K562 (cell line): ENCODE measurements at regions not wholly inside any gene's neighbourhood (a gene's known extent, or its start where the extent isn't known, plus 50 kb on each side); places are given as distances from the start of the nearest gene placed in this dataset.

ENCODE experiments used
- CHD1 ChIP-seq: fragments of 200-600 bp; sonication (generic); IDR thresholded peaks from one replicate; pipeline ENCODE4 v1.6.1; 2012; ENCODE audit warnings: mild to moderate bottlenecking, moderate library complexity, low read length, inconsistent platforms
- CHD7 ChIP-seq: fragments of 200-600 bp; sonication (generic); IDR thresholded peaks from one replicate; pipeline ENCODE4 v1.6.1; 2012; ENCODE audit warnings: mild to moderate bottlenecking, low read depth, low read length, inconsistent platforms
- EGR1 ChIP-seq: fragments of 450-650 bp; conservative IDR thresholded peaks from 2 replicates; pipeline ENCODE4 v1.6.1; 2017; ENCODE audit warnings: mild to moderate bottlenecking
- ESRRB ChIP-seq: fragments of 250-450 bp; sonication (Bioruptor Pico); IDR thresholded peaks from 2 replicates; pipeline ENCODE4 v1.5.0; 2020; ENCODE audit warnings: mild to moderate bottlenecking, moderate library complexity, borderline replicate concordance
- IRF1 ChIP-seq: sonication (generic); formaldehyde crosslinking; IDR thresholded peaks from 2 replicates; pipeline ENCODE4 v1.8.0; 2022; ENCODE audit warnings: missing genetic modification reagents, mild to moderate bottlenecking, borderline replicate concordance
- RBM34 ChIP-seq: fragments of 200-400 bp; formaldehyde crosslinking; IDR thresholded peaks from 2 replicates; pipeline ENCODE4 v1.6.1; 2018; ENCODE audit warnings: low read length, borderline replicate concordance; ENCODE audit not compliant: insufficient read depth
- TF ChIP-seq, protein P1 (sequence below), 2 experiments: fragments of 450-650 bp in 1 of 2; sonication (generic) in 1 of 2; formaldehyde crosslinking in 1 of 2; IDR thresholded peaks; 2 replicates each; pipeline versions ENCODE4 v1.7.1 to v1.9.0; 2016 to 2022; ENCODE audit warnings: inconsistent platforms in 1 of 2, mild to moderate bottlenecking in 1 of 2, missing genetic modification reagents in 1 of 2

DNA sequence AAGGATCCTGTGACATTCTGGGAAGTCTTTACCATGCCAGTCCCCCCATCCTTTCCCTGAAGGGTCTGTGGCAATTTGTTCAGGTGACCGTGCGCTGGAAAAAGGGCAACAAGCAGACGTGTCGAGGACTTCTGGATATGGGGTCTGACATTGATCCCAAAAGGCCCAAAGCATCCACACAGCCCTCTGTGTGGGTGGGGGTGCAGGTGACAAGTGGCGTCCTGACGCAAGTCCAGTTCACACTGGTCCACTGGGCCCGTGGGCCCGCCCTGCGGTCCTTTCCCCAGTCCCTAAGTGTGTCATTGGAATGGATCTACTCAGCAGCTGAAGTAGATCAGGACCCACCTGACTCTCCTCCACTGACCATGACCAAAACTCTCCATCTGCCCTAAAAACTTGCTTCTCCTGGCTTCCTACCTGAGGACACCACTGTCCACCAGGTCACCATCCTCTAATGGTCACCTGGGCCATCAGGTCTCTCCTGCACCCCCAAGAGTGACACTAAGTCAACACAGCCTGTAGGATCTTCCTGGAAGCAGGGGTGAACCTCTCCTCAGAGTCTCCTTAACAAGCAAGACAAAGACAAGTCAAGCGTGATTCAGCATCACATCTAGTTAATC is 85.6 kb upstream of the SLC66A3 start:
- TF ChIP-seq CHD7 (no peak), EGR1 (no peak), IRF1 (CRISPR knock-in tag) (no peak), RBM34 (no peak), CHD1 (no peak), ESRRB (CRISPR knock-in tag) (no peak)
- TF ChIP-seq, protein P1, sequence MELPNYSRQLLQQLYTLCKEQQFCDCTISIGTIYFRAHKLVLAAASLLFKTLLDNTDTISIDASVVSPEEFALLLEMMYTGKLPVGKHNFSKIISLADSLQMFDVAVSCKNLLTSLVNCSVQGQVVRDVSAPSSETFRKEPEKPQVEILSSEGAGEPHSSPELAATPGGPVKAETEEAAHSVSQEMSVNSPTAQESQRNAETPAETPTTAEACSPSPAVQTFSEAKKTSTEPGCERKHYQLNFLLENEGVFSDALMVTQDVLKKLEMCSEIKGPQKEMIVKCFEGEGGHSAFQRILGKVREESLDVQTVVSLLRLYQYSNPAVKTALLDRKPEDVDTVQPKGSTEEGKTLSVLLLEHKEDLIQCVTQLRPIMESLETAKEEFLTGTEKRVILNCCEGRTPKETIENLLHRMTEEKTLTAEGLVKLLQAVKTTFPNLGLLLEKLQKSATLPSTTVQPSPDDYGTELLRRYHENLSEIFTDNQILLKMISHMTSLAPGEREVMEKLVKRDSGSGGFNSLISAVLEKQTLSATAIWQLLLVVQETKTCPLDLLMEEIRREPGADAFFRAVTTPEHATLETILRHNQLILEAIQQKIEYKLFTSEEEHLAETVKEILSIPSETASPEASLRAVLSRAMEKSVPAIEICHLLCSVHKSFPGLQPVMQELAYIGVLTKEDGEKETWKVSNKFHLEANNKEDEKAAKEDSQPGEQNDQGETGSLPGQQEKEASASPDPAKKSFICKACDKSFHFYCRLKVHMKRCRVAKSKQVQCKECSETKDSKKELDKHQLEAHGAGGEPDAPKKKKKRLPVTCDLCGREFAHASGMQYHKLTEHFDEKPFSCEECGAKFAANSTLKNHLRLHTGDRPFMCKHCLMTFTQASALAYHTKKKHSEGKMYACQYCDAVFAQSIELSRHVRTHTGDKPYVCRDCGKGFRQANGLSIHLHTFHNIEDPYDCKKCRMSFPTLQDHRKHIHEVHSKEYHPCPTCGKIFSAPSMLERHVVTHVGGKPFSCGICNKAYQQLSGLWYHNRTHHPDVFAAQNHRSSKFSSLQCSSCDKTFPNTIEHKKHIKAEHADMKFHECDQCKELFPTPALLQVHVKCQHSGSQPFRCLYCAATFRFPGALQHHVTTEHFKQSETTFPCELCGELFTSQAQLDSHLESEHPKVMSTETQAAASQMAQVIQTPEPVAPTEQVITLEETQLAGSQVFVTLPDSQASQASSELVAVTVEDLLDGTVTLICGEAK (IDR thresholded peaks at IDR 0.05), result no peak
- TF ChIP-seq, protein P1 (CRISPR knock-in tag; IDR thresholded peaks at IDR 0.05), result no peak
